ENCODE measurements at regions not wholly inside any gene's neighbourhood (a gene's known extent, or its start where the extent isn't known, plus 50 kb on each side); places are given as distances from the start of the nearest gene placed in this dataset.
"Not testable (repeated sequence)": the region's sequence is repeated elsewhere in the genome, so short reads cannot be mapped to it uniquely, and the experiment has no call there.

DNA sequence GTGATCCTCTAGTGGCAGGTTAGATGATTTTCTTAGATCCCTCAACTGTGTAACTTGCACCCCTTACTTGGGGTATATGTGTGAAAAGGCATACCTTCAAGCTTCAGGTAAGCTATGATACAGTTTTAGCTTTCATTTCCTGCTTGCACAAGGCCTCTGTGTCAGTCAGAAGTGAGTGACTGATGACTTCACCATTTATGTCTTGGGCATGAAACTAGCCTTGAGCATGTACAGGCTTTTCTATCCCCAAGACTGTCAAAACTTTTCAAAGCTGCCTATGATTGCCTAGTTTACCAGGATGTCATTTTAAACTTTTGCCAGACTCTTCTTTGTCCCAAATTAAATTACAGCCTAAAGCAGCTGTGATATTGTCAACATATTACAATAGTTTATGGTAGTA lies 286.1 kb upstream of the CNTN5 start:
- in situ Hi-C loops (cut with MboI; ENCODE audit: low pct_unique_long_range_greater_than_20kb, low sequenced_read_pairs): no loop called here

DNA sequence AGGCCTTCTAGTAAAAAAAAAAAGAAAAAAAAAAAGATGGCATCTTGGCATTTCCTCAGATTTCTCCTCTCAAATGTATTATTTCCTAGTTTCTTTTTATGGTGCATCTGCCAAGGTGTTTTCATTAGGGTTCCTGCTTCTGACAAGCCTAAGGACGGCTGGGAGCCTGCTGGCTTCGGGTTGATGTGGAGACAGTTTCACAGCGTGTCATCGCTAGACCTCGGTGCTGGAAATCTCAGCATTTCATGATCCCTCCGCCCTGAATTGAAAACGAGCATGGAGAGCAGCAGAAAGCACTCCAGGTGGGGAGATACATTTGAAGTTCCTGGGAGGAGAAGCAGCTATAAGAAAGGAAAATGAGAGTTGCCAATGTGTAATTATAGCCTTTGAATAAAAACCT lies 283.9 kb upstream of the CNTN5 start:
- in situ Hi-C loops (cut with MboI; ENCODE audit: low pct_unique_long_range_greater_than_20kb, low sequenced_read_pairs): no loop called here

More for the DNA sequence above, 286.1 kb upstream of the CNTN5 start:
- no peak for DNase-seq

DNA sequence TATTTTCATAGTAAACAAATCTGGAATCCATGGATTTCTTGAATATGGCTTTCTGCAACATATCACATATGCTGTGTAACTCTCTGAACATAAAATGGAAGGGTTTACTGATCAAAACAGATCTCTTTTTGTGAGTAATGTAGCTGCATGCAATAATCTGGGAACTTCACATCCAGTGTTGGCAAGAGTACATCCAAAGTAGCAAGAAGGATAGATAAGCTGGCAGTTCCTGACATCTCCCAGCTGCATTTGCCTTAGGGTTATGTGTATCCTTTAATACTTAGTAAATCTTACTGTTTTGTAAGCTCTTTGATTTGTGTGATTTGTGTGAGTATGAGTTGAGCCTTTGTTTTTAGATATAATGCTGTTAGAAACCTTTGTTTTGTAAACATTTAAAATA lies 280.4 kb upstream of the CNTN5 start:
- DNase-seq: no peak
- in situ Hi-C loops (cut with MboI; ENCODE audit: low pct_unique_long_range_greater_than_20kb, low sequenced_read_pairs): no loop called here

More for the DNA sequence above, 283.9 kb upstream of the CNTN5 start:
- DNase-seq: no peak

DNA sequence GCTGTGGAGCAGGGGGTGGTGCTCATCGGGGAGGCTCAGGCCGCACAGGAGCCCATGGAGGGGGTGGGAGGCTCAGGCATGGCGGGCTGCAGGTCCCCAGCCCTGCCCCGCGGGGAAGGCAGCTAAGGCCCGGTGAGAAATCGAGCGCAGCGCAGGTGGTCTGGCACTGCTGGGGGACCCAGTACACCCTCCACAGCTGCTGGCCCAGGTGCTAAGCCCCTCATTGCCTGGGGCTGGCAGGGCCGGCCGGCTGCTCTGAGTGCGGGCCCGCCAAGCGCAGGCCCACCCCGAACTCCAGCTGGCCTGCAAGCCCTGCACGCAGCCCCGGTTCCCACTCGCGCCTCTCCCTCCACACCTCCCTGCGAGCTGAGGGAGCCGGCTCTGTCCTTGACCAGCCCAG lies 257.3 kb upstream of the CNTN5 start:
- in situ Hi-C loops (cut with MboI; ENCODE audit: low pct_unique_long_range_greater_than_20kb, low sequenced_read_pairs); DNase-seq: not testable (repeated sequence)

DNA sequence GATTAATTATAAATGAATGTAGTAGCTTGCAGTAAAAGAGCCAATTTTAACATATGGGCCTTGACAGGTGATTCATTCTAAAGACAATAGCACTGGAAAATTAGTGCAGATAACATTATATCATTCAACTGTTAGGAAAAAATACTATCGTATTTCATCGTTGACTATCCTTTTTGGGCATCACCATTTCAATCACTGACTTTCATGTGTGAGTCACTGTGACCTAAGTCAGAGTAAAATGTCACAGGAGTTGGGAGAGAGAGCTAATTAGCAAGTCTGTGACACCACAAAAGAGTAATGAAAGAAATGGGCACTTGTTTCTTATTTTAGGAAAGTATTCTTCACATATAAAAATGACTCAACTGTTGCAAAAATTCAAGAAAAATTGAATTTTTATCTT lies 253.8 kb upstream of the CNTN5 start:
- in situ Hi-C loops (cut with MboI; ENCODE audit: low pct_unique_long_range_greater_than_20kb, low sequenced_read_pairs): no loop called here
- no peak for DNase-seq

DNA sequence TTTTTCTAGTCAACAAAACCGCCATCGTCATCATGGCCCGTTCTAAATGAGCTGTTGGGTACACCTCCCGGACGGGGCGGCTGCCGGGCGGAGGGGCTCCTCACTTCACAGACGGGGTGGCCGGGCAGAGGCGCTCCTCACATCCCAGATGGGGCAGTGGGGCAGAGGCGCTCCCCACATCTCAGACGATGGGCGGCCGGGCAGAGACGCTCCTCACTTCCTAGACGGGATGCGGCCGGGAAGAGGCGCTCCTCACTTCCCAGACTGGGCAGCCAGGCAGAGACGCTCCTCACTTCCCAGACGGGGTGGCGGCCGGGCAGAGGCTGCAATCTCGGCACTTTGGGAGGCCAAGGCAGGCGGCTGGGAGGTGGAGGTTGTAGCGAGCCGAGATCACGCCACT lies 250.7 kb upstream of the CNTN5 start:
- in situ Hi-C loops (cut with MboI; ENCODE audit: low pct_unique_long_range_greater_than_20kb, low sequenced_read_pairs); DNase-seq: not testable (repeated sequence)

DNA sequence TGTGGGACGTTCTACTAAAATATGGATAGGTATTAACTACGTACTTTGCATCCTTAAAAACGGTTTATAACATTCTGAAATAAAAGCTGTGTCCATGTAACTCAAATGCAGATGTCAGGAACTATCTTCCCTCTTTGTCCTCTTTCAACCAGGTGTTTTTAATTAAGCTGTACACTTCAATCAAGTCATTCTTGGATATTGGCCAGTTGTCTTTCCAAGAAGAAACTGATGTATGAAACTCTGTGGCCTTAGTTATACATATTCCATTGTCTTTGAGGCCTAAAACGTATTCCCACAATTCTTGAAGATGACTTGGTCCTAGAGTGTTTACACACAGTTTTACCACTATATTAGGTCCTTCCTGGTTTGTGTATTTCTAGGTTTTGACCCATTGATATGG lies 249.0 kb upstream of the CNTN5 start:
- in situ Hi-C loops (cut with MboI; ENCODE audit: low pct_unique_long_range_greater_than_20kb, low sequenced_read_pairs): no loop called here
- DNase-seq: no peak

DNA sequence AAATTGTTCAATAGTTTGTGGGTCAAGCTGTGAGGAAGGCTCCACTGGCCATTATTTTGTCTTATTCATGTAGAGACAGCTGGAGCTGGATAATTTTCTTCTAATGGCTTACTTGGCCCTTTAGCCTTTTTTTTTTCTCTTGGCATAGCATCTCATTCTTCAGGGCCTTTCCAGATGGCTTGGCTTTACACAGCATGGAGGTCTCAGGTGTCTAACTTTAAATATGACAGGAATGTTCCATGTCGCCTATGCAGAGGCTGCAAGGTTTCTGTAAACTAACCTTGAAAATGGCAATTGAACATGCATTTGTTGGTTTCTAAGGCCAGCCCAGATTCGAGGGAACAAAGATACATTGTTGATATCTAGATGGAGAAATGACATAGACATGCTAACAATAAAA lies 247.9 kb upstream of the CNTN5 start:
- no peak for DNase-seq

DNA sequence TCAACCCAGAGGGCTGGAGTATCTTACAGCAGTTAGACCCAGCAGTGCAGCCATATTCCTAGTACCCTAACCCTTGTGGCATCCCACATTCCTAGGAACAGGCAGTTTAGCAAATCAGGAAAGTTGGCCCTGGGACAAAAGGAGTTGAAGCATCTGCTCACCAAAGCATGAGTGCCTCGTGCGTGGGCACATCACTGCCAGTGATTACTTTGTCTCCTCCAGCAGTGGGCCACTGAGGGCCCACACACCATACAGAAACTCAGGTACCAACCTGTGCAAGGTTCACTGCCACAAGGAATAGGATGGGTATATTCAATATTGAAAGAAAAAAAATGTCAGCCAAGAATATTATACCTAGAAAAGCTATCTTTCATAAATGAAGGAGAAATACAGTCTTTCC lies 227.5 kb upstream of the CNTN5 start:
- in situ Hi-C loops (cut with MboI; ENCODE audit: low pct_unique_long_range_greater_than_20kb, low sequenced_read_pairs): no loop called here
- DNase-seq: no peak

More for the DNA sequence above, 247.9 kb upstream of the CNTN5 start:
- in situ Hi-C loops (cut with MboI; ENCODE audit: low pct_unique_long_range_greater_than_20kb, low sequenced_read_pairs): no loop called here

DNA sequence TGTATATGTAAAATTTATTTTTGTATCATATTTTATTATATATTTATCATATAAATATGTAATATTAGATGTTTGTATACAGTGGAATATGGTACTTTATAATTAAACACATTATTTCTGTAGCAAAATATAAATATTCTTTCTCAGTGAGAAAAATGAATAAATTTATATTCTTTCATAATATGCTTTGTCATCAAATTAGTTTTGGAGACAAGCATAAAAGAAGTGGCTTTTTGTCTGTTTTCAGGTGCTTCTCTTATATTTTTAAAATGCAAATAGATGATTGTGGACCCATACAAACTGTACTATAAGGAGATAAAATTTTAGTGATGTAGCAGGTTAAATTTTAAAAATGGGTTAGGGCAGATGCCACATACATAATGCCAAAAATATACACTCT lies 222.4 kb upstream of the CNTN5 start:
- in situ Hi-C loops (cut with MboI; ENCODE audit: low pct_unique_long_range_greater_than_20kb, low sequenced_read_pairs): no loop called here

DNA sequence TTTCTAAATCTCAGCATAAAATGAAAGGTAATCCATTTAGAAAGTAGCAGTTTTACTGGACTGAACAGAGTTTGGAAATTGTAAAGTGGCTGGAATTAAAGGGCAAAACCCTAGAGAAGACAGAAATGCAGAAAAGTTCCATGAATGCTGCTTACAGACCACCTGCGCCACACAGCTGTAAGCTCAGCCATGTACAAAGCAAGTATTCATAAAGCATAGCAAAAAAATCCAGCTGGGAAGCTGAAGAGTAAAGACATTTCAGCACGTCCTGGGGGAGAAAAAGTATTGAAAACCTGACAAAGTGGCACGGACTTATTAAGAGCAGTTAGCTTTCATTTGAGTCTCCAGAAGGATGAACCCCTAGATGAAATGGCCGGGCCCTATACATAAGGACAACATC lies 220.1 kb upstream of the CNTN5 start:
- in situ Hi-C loops (cut with MboI; ENCODE audit: low pct_unique_long_range_greater_than_20kb, low sequenced_read_pairs): no loop called here
- DNase-seq: no peak

More for the DNA sequence above, 222.4 kb upstream of the CNTN5 start:
- no peak for DNase-seq

DNA sequence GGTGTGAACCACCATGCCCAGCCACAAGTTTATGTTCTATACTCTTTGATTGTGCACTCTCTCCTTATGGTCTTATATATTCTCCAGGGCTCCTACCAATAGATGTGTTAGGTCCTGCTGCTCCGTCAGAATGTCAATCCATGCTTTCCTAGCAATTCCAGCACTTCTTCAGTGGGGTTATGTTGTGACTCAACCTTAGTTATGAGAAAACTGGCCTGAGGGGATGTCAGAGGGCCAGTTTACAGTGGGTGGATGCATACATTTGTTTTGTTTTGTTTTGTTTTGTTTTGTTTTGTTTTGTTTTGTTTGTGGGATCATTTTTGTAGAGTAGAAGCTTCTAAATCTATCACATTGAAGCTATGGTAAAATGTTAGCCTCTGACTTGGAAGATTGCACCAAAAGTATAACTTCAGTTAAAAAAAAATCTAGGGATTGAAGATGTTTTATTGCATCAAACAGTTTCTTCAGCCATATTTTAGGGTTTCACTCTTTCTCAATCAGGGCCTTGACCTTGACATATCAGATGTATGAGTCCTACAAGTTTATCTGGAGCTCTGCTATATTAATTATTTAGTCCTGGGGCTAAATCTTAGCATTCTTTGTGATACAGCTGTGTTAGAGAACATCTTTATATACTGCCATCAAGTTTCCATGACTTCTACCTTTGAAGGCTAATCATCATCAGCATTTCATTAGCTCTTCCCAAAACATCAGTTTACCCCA lies 191.6 kb upstream of the CNTN5 start:
- DNase-seq: no peak
- in situ Hi-C loops (cut with MboI; ENCODE audit: low pct_unique_long_range_greater_than_20kb, low sequenced_read_pairs): no loop called here

DNA sequence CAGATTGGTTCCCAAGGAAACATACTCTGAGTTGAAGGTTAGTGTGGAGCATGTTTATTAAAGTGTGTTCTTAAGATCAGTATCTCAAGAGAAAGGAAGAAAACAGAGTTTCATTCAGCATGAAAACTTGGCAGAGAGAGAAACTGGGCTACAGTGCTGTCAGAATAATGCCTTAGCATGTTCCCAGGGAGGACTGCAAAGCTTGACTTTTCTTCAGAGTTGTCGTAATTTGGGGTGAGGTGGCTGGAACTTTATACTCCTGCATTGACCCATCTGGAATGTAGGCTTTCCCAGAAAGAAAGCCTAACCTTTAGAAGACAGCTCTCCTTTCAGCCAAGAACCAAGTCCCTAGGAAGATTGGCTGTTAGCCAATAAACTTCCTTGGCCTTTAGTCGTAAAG lies 190.8 kb upstream of the CNTN5 start:
- DNase-seq: no peak
- in situ Hi-C loops (cut with MboI; ENCODE audit: low pct_unique_long_range_greater_than_20kb, low sequenced_read_pairs): no loop called here

DNA sequence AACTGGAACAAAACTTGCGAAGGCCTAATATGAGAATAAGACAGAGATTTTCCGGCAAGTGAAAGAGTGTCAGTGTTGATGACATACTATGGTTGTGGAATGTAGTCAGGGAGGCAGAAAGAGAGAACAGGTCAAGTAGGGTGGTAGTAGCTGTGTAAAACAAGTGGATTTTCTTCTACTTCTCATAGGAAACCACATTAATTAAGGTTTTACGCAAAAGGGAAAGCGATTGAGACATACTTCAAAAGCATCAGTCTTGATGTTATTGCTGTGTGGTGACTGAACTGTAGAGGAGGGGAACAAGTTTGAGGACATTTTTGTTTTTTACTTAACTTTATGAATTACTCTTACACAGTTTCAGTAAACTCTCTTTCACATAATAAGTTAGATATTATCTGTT lies 186.0 kb upstream of the CNTN5 start:
- peak; percentile 1 for DNase-seq
- in situ Hi-C loops (cut with MboI; ENCODE audit: low pct_unique_long_range_greater_than_20kb, low sequenced_read_pairs): no loop called here

DNA sequence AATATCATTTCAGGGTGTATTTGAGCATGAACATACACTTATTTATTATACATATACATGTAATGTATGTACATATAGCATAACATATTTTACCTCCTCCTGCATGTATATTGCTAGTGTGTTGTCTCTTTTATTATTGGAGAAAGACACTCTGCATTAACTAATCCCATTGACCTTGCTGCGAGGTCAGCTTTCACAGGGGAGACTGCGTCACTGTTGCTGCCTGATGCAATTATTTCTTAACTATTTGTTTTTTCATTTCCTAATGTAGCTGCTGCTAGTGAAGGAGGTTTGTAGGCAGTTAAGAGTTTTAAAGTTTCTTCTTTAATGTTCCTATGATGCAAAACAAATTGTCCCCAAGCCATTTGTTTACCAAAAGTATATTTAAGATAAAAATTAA lies 185.4 kb upstream of the CNTN5 start:
- no peak for DNase-seq
- in situ Hi-C loops (cut with MboI; ENCODE audit: low pct_unique_long_range_greater_than_20kb, low sequenced_read_pairs): no loop called here

DNA sequence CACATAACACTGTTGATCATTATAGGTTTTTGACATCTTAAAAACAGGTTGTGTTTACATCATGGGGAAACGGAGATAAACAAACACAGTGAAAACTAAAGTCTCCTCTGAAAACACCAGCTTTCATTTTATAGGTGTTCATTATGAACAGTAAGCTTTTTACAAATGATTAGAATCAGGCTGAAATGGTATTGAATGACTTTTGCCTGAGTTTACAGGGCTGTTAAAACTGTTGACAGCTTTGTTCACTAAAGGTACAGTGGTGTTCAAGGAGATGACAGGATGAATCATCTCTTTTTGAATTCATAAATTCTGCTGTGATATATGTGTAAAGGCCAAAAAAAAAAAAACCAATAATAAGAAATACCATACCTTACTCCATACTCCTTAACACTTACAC lies 184.6 kb upstream of the CNTN5 start:
- DNase-seq: no peak
- in situ Hi-C loops (cut with MboI; ENCODE audit: low pct_unique_long_range_greater_than_20kb, low sequenced_read_pairs): no loop called here

DNA sequence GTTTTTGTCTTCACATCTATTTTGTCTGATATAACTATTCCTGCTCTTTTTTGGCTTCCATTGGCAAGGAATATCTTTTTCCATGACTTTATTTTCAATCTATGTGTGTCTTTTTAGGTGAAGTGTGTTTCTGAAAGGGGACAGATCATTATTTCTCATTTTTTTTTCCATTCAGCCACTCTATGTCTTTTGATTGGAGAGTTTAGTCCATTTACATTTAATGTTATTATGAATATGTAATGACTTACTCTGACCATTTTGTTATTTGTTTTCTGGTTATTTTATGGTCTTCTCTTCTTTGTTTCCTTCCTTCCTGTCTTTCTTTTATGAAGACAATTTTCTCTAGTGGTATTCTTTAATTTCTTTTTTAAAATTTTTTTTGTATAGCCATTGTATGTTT lies 178.6 kb upstream of the CNTN5 start:
- in situ Hi-C loops (cut with MboI; ENCODE audit: low pct_unique_long_range_greater_than_20kb, low sequenced_read_pairs): no loop called here
- no peak for DNase-seq

DNA sequence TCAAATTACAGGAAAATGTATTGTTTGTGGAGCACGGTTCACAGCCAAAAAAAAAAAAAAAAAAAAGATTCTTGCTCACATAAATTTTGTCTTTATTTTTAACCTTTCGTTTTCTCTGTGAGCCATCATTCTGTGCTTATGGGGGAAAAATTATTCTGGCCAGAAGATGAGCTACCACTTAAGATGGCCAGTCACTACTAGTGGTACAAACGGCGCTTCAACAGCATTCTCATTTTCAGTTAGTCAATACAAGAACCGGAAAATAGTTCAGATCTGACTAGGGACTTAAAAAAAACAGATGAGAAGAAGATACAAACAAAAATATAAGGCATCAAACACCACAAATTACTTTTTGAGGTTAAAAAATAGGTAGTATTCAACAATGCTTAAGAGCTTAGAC lies 158.6 kb upstream of the CNTN5 start:
- in situ Hi-C loops (cut with MboI; ENCODE audit: low pct_unique_long_range_greater_than_20kb, low sequenced_read_pairs): no loop called here
- no peak for DNase-seq

DNA sequence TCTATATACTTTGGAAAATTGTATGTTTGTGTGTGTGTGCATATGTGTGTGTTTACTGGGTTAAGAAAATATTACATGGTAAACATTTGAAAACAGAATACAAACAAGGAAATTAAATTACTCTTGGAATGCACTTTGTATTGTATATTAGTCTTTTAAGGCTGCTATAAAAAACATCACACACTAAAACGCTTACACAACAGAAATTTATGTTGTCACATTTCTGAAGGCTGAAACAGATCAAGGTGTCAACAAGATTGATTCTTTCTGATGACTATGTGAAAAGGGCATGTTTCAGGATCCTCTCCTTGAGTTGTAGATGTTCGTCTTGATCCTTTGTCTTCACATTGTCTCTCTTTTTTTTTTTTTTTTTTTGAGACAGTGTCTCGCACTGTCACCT lies 149.1 kb upstream of the CNTN5 start:
- in situ Hi-C loops (cut with MboI; ENCODE audit: low pct_unique_long_range_greater_than_20kb, low sequenced_read_pairs): no loop called here
- DNase-seq: no peak

DNA sequence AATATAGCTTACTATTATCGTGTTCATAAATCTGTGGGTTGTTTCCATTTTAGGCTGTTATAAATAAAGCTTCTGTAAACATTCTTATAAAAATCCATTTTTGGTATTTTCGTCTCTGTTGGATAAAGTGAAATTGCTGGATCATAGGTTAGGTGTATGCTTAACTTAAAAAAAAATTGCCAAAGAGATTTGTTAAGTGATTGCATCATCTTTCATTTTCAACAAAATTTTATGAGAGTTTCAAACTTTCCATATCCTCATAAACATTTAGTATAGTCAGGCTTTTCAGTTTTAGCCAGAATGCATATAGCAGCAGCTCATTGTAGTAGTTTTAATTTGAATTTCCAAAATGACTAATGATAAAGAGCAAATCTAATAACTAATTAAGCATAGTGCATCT lies 146.7 kb upstream of the CNTN5 start:
- in situ Hi-C loops (cut with MboI; ENCODE audit: low pct_unique_long_range_greater_than_20kb, low sequenced_read_pairs): no loop called here
- no peak for DNase-seq

DNA sequence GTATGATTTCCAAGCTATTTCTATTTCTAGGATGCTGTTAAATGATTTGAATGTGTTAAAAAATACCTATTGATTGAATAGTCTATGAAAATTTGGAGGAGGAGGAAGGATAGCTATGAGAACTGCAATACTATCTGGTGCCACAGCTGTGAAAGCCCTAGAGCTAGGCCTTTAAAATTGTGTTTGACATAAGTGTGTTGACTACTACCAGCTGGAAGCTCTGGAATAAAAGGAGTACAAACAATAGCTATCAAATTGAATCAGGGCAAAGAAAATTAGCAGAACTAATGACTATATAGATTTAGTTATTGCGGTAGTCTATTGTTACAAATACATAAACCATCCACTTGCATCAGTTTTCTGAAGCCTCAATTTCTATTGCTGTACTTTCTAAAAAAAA lies 124.8 kb upstream of the CNTN5 start:
- DNase-seq: no peak
- in situ Hi-C loops (cut with MboI; ENCODE audit: low pct_unique_long_range_greater_than_20kb, low sequenced_read_pairs): no loop called here

DNA sequence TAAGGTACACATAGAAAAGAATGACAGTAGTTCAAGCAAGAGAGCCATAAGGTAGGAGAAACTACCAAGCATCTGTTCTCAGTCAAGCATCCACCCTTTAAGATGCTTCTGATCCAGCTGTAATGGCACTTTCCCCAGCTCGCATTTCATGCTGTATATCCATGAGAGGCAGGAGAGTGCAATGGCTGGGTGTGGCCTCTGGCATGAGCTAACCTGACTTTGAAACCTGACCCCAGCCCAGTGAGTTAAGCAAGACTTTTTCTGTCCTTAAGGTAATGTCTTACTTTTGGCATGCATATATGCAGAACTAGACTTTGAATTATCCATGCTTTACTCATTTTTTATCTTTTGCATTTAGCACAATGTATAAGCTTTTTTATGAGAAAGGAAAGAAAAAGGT lies 79.8 kb upstream of the CNTN5 start:
- in situ Hi-C loops (cut with MboI; ENCODE audit: low pct_unique_long_range_greater_than_20kb, low sequenced_read_pairs): no loop called here
- no peak for DNase-seq

All from KBM-7 (cell line).